C1 segment of cervical spinal cord (tissue), 14 donors: ENCODE measurements at regions not wholly inside any gene's neighbourhood (a gene's known extent, or its start where the extent isn't known, plus 50 kb on each side); places are given as distances from the start of the nearest gene placed in this dataset.

ENCODE experiments used
- DNase-seq, 14 donors: peaks; one replicate each; lab custom pipeline; 2025; lab: John Stamatoyannopoulos, UW

GRCh38 chr18:39702888-39703287 lies 2137.3 kb upstream of the CELF4 start:
- DNase-seq = no peak

- no peak for DNase-seq
Measured at GRCh38 chr18:39701839-39702238, 2136.2 kb upstream of the CELF4 start.

- DNase-seq = no peak
Measured at GRCh38 chr18:39701055-39701783, 2135.6 kb upstream of the CELF4 start.

DNA sequence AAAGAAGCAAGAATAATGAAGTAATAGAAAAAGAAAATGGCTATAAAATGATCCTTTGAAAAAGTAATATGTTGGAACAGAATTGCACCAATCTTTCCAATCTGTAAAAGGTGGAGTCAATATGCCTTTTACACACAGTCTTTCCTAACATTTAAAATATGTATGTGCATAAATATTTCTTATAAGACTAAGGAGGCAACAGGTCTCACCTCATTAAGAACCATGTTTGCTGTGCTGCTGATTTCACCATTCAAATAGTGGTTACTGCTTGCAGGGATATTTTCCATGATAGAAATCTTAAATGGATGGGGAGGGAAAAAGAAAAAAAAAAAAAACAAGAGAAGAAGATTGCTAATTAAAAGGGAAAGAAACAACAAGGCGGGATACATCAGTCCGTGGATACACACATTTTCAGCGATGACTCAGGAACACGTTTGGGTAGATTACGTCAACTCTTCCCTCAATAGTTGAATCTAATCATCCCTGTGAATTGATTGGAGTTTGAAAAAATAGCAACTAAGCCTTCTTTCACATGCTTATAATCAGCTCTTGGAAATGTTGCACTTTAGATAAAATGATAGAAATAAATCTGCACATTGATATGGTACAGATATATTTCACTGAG lies 2133.9 kb upstream of the CELF4 start:
- DNase-seq = no peak

DNA sequence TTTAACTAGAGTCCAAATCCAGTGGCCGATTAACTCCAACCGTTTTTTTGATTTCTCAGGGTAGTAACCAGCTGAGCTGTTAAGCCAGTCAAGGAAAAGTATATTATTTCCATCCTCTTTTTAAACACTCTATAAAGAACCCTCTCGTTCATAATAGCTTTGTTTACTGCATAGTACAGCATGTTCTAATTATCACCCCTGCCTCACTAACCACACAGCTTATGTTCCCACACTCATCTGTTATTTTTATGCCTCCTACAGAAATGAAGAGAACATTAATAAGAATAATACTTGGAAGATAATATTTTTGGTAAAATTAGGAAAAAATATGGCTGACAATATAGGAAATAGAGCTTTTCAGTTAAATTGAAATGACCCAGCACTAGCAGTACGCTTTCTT lies 2132.8 kb upstream of the CELF4 start:
- DNase-seq = no peak

DNA sequence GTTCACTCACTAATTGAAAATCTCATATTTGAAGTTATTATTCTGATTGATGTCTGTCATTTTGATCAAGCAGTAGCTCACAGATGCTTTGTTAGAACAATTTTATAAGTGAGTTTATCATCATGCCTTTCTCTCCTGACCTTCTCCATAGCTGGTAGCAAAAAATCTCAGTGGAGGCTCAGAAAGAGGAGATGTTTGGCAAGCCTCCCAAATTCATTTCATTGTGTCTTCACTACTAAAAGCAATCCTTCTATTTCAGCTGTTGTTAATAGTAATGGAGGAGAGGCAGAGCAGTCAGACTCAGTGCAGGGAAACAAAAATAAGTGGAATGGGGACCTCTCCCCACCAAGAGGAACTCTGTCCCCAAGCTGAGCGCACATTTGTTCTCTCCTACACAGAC lies 2127.8 kb upstream of the CELF4 start:
- DNase-seq = no peak

- DNase-seq = no peak
Measured at GRCh38 chr18:39692367-39693015, 2126.9 kb upstream of the CELF4 start.

GRCh38 chr18:39685303-39685902 lies 2119.8 kb upstream of the CELF4 start:
- DNase-seq = no peak

- no peak for DNase-seq
Measured at GRCh38 chr18:39681061-39681460, 2115.5 kb upstream of the CELF4 start.

DNA sequence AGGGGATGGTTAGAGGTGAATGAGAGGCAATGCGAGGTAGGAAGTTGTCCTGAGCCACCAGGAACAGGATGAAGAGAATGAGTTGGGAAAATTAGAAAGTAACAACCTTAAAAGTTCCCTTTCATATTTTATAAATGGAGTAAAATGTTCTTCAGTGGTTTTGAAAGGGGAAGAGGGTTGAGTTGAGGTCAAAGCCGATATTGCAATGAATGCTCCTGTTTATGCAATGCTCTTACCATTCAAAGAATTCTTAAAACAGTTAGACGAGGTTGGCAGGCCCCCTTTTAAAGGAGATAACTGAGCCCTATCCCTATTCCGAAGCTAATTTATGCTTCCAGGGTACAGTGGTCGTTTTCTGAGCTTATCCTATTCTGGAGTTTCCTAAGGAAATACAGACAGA lies 2110.3 kb upstream of the CELF4 start:
- DNase-seq = no peak

GRCh38 chr18:39675368-39675767 lies 2109.8 kb upstream of the CELF4 start:
- no peak for DNase-seq

DNA sequence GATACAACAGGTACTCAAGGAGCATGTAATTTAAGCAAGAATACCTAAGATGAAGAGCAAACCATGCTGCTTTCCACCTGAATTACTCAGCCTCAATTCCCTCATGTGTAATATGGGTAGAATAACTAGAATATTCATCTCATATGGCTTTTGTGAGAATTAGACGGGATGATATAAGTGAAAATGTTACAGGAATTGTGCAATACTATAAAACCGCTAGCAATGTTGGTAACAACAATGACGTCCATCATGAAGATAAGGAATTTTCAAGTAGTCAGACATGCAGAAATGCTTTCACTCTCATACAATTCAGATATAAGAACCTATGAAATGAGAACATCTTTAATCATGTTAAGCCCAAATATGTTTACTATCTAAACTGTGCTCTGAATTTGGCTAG lies 2106.6 kb upstream of the CELF4 start:
- no peak for DNase-seq

DNA sequence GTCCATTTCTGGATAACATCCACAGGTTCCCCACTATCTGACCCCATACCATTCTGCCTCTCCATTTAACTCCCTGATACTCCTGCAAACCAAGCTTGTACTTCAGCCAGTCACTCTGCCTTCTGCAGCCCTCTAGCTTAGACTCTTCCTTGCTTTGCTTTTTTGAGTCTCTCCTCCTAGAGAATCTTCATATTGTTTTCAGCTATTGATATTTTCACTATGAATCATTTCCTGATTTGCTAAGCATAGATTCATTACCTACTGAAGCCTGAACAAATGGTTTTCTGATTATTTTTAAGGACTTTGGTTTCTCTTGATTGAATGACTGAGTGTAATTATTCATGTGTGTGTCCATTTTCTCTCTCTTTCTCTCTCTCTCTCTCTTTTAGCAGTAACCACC lies 2102.3 kb upstream of the CELF4 start:
- no peak for DNase-seq

GRCh38 chr18:39666541-39666940 lies 2100.9 kb upstream of the CELF4 start:
- DNase-seq = no peak

DNA sequence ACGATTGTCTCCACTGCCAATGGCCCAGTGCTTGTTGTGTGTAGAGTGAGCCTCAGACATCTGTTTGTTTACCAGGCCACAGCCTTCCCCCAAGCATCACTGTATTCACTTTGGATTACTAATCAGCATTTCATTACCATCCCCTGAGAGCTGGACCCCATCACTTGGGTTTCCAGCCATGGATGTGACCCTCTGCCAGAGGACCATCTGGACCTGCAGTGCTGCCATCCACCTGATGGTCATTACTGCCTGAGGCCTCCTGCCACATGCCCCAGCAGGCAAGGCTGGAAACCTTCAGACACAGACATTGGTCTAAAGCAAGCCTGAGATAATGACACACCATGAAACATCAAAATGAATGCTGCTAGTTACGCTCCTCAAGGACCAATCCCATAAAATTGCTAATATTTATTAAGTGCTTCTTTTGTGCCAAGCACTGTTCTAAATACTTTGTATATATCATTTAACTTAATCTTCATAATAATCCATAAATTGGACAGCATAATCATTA lies 2096.3 kb upstream of the CELF4 start:
- peak in 1 of 14 donors; percentile 76 for DNase-seq

DNA sequence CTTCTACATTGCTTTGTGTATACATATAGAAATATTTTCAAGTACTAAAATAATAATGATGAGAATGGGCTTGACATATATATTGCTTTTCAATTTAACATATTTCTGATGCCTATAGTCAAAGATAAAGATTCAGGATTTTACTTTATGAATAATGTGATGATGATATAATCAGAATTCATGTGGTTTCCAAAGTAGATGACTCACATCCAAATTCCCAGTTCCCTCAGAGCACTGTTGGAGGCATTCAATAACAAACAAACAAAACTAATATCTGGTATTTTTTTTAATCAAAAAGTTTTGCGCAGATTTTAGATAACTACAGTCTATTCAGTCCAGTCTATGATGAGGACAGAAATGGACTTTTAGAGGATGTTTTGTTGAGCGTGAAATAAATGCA lies 2094.5 kb upstream of the CELF4 start:
- DNase-seq = no peak

DNA sequence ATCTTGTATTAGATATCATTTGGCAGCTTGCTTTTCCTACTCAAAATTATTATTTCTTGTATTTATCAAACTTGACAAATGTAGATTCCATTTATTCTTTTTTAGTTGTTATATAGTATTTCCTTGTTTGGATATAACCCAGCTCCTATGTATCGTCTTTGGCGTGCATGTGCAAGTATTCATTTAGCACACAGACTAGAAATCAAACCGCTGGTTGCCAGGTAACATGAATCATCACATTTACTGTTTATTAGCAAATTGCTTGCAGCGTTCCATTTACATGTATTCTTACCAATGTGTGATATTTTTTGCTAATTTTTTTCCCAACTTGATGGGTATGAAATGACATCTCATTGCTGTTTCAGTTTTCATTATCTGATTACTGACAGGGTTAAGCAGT lies 2089.7 kb upstream of the CELF4 start:
- DNase-seq = no peak

DNA sequence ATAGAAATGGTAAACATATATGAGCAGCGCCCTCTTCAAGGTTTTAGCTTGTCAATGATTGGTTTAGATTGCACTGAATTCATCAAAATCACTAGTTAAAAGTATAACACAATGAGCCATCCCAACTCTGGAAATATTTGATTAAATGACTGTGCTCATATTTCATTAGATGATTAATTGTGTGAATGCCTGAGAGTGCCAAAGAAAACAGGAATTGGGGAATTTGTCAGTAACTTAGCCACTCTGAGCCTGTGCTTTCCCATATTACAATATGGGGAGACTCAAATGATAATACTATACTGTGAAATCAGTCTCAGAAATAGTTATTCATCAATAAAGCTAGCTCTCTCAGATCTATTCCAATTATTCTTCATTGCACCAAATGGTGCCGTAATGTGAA lies 2087.6 kb upstream of the CELF4 start:
- DNase-seq = no peak

GRCh38 chr18:39648616-39649015 lies 2083.0 kb upstream of the CELF4 start:
- no peak for DNase-seq

- peak in 1 of 14 donors; percentile 4 for DNase-seq
Measured at GRCh38 chr18:39647627-39648534, 2082.3 kb upstream of the CELF4 start.

GRCh38 chr18:39638224-39638623 lies 2072.6 kb upstream of the CELF4 start:
- DNase-seq = no peak
